NB4 (cell line): ENCODE measurements at regions not wholly inside any gene's neighbourhood (a gene's known extent, or its start where the extent isn't known, plus 50 kb on each side); places are given as distances from the start of the nearest gene placed in this dataset.

Experiments used
- DNase-seq: peaks from one replicate; pipeline ENCODE4 v3.0.0; 2010; ENCODE audit warnings: low read depth
- H3K4me3 ChIP-seq: one replicate; pipeline ENCODE4 v1.5.1; 2011; ENCODE audit warnings: mild to moderate bottlenecking, low read depth, low read length, moderate library complexity
- CTCF ChIP-seq: IDR thresholded peaks from one replicate; pipeline ENCODE4 v1.5.1; 2012; ENCODE audit warnings: low read depth, low read length
- MYC ChIP-seq: IDR thresholded peaks from 2 replicates; pipeline ENCODE4 v1.6.1; 2011; ENCODE audit warnings: low read depth, low read length
- POLR2A ChIP-seq: IDR thresholded peaks from 2 replicates; pipeline ENCODE4 v1.6.1; 2011; ENCODE audit warnings: mild to moderate bottlenecking; ENCODE audit not compliant: insufficient read length; ENCODE audit errors: extremely low read depth
- TF ChIP-seq, protein P1 (sequence below): IDR thresholded peaks from 2 replicates; pipeline ENCODE4 v1.6.1; 2011; ENCODE audit warnings: low read depth, low read length

DNA sequence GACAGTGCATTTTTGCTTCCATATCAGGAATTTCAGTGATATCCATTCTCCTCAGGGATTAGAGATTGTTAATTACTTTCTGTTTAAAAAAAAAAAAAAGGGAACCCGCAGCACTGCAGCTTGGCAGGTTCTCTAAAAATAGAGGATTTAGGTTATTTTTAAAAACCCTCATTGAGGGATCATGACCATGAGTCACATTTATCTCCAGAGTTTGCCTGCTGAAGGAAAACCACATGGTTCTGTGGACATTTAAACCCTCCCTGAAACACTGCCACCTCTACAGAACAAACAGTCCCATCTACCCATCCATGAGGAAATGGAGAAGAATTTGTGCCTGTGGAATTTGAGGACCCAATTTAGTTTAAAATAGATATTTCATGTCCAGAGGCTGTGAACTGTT lies 66.2 kb upstream of the UBE2E1 start:
- no peak overlapping the region for H3K4me3 ChIP-seq
- peak; percentile 66 for DNase-seq
- TF ChIP-seq MYC (no peak), CTCF (no peak), POLR2A (no peak)
- TF ChIP-seq, protein P1, sequence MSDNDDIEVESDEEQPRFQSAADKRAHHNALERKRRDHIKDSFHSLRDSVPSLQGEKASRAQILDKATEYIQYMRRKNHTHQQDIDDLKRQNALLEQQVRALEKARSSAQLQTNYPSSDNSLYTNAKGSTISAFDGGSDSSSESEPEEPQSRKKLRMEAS = peak; percentile 80

- peak; percentile 58 for DNase-seq
- H3K4me3 ChIP-seq = no peak overlapping the region
- TF ChIP-seq CTCF = no peak
- TF ChIP-seq, protein P1 = no peak
- TF ChIP-seq POLR2A = no peak
- TF ChIP-seq MYC = no peak
These were observed 65.2 kb upstream of the UBE2E1 start for GRCh38 chr3:23740517-23740965.

DNA sequence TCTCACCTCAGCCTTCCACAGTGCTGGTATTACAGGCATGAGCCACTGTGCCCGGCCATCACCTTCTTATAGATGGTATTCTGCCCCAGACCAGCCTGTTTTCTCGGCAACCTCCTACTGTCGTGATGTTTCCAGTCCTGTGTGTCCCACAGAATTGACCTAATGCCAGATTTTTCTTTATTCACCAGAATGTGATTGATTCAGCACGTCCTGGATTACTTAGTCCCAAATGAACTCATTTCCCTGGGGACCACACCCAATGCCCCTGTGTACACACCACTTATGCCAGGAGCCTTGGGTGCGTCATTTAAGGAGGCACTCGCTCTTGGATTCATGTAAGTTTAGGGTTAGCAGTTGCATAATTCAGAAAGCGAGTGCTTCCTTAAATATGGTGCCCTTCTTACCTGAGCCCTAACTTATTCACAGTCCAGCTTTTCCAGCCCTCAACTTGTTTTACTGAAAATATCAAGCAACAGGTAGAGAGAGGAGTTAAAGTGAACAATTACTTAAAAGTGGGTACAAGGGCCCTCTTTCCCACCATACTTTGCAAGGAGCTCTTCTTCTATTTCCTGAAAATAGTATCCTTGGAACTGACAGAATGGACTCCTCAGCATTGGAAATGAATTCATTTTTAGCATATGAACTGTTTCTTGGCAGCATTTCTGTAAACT lies 64.6 kb upstream of the UBE2E1 start:
- peak; percentile 41 for DNase-seq
- TF ChIP-seq MYC = no peak
- TF ChIP-seq CTCF = no peak
- no peak for TF ChIP-seq POLR2A
- TF ChIP-seq, protein P1 = no peak
- no peak overlapping the region for H3K4me3 ChIP-seq

DNA sequence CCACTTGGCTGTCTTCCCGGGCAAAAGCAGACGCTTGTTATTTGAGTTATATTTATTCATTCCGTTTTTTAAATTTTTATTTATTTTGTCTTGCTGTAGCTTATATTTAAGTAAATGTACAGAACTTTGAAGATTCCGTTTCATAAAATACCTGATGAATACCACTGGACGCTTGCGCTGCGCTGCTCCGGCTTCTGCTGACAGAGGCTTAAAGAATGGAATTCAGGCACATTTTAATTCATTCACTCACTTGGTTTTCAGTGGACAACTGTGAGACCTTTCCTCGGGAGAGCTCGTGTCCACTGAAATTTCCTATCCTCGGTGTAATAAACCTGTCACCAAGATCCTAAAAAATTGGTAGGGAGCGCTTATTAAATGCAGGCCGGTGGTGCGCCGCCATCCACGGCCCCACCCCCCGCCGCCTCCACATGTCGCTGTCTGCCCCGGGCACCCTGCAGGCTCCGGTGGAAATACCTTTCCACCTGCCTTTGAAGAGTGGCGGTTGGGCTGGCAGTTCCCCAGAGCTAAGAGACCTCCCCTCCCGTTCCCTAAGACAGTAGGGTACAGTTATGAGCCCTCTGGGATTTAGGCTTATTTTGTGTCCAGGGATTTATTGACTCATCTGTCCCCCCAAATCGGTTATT lies 62.5 kb upstream of the UBE2E1 start:
- no peak overlapping the region for H3K4me3 ChIP-seq
- DNase-seq = no peak
- TF ChIP-seq POLR2A = no peak
- TF ChIP-seq, protein P1 = no peak
- no peak for TF ChIP-seq MYC
- no peak for TF ChIP-seq CTCF

DNA sequence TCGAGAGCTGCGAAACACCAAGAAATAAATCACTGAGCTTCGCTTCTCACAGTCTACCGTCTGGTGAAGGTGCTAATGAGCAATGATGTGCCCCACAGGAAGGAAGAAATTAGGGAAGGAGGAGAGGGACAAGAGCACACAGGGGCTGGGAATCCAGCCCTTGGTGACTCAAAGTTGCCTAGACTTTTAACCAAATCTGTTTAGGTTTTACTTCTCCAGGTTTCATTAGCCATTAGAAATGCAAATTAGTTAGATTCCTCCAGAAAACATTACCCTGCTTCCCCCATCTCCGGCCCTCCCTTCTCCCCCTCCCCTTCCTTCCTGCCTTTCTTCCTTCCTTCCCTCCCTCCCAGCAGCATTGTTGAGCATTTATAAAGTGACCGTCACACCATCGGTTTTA lies 59.3 kb upstream of the UBE2E1 start:
- H3K4me3 ChIP-seq = no peak overlapping the region
- DNase-seq = no peak
- TF ChIP-seq CTCF (no peak), MYC (no peak), POLR2A (no peak)
- TF ChIP-seq, protein P1 = no peak
